ENCODE measurements at regions not wholly inside any gene's neighbourhood (a gene's known extent, or its start where the extent isn't known, plus 50 kb on each side); places are given as distances from the start of the nearest gene placed in this dataset.

- DNase-seq: no peak
These were observed 104.6 kb downstream of the ACKR3 start for GRCh38 chr2:236674238-236674637.

DNA sequence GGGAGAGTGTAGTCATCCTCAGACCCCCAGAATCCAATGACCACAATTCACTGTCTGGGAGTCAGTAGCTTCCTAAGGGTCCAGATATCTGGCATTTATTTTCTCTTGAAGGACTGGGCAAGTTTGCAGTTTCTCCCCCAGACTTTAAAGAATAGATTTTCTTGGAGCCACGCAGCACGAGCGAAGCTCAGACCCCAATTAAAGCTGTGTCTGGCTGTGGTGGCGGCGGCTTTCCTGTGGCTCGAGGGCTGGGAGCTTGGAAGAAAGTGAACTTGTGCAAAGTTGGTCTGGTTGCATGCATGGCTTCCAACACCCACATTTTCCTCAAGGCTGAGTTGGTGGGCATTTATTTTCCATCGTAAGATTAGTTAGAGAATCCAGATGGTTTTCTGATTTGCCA is 105.0 kb downstream of the ACKR3 start:
- DNase-seq: no peak

DNA sequence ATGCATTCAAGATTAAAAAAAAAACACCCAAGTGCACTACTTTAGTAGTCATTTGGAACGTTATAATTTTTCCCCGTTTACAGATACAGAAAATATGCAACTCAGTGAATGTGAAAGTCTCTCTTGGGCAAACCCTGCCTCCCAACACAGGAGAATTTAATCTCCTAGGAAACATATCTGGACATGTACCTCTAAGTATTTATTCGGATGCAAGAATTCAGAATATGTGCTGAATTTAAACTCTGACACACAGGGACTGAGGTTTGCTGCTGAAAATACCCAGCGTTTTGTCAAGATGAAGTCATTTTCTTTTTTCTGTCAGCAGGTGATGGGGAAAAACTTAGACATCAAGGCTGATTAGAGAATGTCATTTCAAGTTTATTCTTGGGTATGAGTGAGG is 105.4 kb downstream of the ACKR3 start:
- no peak for DNase-seq

DNA sequence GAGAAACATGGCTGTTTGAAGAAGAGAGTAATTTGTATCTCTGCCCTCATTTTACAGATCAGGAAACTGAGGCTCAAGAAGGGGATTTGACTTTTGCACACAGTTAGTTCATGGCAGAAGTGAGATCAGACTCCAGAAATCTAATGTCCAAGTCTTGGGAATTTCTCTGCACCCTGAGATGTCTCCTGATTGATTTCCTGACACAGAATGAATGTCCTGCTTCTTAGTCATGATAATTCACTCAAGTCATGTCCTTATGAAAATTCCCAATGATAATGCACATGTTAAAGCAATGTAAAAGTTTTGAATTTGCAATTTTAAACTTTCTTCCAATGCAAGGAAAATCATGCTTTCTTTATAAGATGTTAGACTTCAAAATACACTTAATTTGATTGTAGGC is 105.9 kb downstream of the ACKR3 start:
- no peak for DNase-seq

DNA sequence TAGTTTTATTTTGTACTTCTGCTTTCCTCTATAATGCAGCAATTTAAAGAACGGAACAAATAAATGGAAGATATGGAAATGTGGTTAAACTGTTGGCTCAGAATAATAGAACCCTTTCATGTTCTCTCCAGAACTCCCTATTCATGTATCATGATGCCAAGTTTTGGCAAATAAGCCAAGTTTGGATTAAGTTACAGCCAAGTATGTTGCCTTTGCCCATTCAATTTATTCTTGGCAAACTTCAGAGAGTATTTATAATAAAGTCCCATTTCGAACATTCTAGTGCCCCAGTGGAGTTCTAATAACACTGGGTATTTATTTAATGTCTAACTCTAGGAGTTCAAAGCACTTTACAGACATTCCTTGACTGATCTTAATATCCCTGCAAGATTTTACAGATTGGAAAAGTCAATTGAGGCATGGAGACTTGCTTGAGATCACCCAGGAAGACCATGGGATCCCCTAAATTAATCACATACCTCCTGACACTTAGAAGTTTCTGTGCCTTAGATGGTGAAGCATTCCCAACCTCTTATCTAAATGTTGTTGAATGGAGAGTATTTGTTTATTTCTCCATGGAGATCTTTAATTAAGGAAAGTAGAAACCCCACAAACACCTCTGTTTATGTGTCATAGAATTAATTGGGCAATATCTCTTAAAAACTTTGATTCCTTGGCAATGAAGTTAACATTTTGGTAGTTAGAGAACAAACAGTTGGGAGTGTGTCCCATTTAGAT is 106.7 kb downstream of the ACKR3 start:
- no peak for DNase-seq

GRCh38 chr2:236677368-236677767 is 107.7 kb downstream of the ACKR3 start:
- DNase-seq: no peak

- DNase-seq: no peak
These were observed 108.8 kb downstream of the ACKR3 start for GRCh38 chr2:236678307-236678975.

DNA sequence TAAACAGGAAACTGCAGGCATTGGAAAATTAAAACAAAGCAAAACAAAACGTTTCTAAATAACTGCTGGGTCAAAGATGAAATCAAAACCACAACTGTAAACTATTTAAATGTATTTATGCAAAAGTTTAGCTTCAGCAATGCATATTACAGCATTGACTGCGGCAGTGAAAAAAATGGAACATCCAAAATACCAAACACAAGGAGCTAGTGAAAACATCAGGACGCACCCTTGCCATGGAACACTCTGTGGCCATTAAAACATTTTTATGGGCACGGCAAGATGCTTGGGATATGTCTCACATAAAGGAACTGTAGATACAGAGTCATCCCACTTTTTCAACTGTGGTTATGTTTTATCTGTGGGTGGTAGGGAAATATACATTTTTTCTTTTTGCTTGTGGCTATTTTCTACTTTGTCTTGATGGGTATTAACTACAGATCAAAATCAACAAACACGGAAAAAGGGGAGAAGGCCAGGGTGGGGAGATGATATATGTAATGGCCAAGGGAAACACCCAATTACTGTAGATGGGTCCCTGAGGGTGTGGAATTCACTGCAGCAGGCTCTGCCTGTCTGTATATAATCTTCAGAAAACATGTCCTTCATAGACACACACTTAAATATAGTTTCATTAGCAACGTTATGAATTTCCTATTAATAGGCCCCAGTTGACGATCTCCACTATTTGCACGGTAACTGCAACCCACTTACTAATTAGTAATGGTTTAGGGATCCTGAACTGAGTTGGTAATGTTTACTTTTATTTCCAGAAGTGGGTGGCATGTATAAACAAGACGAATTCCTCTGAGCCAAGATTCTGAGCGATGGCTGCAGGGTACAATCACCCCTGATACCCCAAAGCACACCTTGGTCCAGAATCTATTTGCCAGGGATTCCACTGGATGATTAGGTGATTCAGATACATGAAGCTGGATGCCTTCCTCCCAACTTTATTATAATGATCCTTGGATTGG is 110.5 kb downstream of the ACKR3 start:
- DNase-seq: no peak

DNA sequence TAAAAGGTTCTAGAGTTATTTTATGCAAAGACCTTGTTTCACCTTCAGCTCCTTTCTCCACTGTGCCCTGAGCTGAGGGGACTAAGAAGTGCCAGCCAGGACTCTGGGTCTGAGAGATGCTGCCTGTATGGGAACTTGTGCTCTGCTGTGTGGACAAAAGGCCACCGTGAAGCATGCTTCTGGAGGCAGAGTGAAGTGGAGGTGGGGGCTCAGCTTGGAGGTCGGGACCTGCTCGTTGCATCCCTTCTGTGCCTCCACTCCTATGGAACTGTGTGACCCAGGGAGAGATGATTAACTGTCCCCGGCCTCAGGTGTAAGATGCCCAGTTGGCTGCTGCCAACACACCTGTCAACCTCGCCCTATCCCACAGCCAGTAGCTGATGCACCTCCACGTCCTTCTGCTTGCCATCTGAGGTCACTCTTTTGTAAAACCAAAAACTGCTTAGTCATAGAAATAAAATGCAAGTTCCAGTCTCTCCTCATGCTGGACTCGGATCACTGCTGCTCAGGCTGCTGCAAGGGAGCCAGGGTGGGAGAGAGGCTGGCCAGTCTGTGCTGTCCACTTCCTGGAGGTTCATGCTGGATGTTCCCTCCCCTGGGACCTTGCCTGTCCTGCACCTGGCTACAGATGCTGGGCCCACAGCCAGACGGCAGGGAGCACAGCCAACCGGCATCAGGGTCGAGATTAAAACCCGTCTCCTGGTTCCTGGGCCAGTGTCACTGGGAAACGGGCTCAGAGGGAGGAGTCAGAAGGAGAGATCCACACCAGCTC is 113.2 kb downstream of the ACKR3 start:
- no peak for DNase-seq

GRCh38 chr2:236684504-236685256 is 115.1 kb downstream of the ACKR3 start:
- no peak for DNase-seq

GRCh38 chr2:236685361-236685760 is 115.7 kb downstream of the ACKR3 start:
- DNase-seq: no peak

DNA sequence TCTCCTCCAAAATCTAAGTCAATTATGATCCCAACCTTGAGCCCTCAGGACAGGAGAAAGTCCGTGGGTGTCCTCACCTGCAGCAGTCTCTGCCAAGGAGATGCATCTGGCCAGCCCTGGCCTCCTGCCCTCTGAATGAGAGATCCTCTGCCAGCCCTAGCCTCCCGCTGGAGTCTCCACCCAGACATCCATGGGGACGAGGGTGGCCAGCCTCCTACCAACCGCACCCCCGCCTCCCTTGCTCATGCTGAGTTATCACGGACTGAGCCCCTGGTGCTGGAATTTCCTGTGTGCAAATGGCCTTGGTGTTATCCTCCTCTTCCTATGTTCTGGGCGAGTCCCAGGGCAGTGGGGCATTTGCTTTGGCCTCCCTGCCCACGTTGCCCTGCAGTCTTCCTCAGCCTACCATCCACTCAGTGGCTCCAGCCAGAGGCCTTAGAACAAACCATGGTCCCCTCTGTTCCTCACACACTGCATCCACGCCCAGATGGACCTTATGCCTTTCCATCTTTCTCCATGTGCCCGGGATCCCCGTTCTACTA is 116.4 kb downstream of the ACKR3 start:
- DNase-seq: no peak

GRCh38 chr2:236686561-236686960 is 116.9 kb downstream of the ACKR3 start:
- DNase-seq: no peak

GRCh38 chr2:236687296-236687965 is 117.8 kb downstream of the ACKR3 start:
- no peak for DNase-seq

- no peak for DNase-seq
These were observed 118.5 kb downstream of the ACKR3 start for GRCh38 chr2:236688157-236688556.

- no peak for DNase-seq
These were observed 119.2 kb downstream of the ACKR3 start for GRCh38 chr2:236688563-236689392.

DNA sequence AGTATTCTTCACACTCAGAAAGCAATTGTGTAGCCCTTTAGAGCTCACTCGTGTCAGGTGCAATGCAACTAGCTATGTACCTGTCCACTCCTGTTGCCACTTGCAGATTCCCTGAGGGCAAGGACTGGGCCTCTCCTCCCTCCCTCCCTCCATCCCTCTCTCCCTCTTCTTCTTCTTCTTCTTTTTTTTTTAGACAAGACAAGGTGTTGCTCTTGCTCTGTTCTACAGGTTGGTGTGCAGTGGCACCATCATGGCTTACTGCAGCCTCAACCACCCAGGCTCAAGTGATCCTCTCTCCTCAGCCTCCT is 119.7 kb downstream of the ACKR3 start:
- DNase-seq: no peak

GRCh38 chr2:236689981-236690380 is 120.4 kb downstream of the ACKR3 start:
- DNase-seq: no peak

GRCh38 chr2:236690726-236691125 is 121.1 kb downstream of the ACKR3 start:
- no peak for DNase-seq

DNA sequence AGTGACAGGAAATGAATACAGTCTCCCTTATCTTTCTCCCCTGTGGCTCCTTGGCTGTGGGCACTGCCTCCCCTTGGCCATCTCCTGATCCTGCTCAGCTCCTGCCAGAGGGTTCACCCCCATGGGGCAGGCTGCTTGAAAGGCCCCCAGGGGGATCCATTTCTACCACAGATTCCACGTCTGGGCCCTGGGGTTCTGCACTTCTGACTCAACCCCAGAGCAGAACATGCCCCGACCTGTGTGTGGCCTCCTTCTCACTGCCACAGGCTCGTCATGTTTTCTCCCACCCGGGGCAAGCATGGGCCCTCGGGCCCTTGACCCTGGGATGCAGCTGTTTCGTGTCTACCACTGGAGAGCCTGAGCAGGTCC is 122.2 kb downstream of the ACKR3 start:
- no peak for DNase-seq
